Small intestine (tissue), 7 donors: ENCODE measurements at regions not wholly inside any gene's neighbourhood (a gene's known extent, or its start where the extent isn't known, plus 50 kb on each side); places are given as distances from the start of the nearest gene placed in this dataset.

Experiments
- DNase-seq, 2 donors: peaks; one replicate each; pipeline versions ENCODE4 v3.0.0 to v3.0.0-alpha.2; 2013
- FAIRE-seq: peaks from 2 replicates; lab custom pipeline; 2012; peaks lifted over from hg19 to GRCh38; lab: Jason Lieb, UNC
- H3K27ac ChIP-seq, 3 donors: one replicate each; pipeline ENCODE4 v1.5.1; 2013; ENCODE audit warnings: low read length in 2 of 3, mild to moderate bottlenecking in 2 of 3, control low read depth in 1 of 3, inconsistent platforms in 1 of 3, low read depth in 1 of 3, moderate library complexity in 1 of 3
- H3K27me3 ChIP-seq, 3 donors: one replicate each; pipeline ENCODE4 v1.6.1; 2013; ENCODE audit warnings: low read length in 3 of 3, inconsistent platforms in 1 of 3; ENCODE audit not compliant: control insufficient read depth in 3 of 3, insufficient read depth in 3 of 3
- H3K36me3 ChIP-seq, 3 donors: one replicate each; pipeline ENCODE4 v1.6.1; 2013; ENCODE audit warnings: low read length in 3 of 3, inconsistent platforms in 1 of 3, low read depth in 1 of 3, mild to moderate bottlenecking in 1 of 3, moderate library complexity in 1 of 3; ENCODE audit not compliant: control insufficient read depth in 3 of 3, insufficient read depth in 2 of 3
- H3K4me1 ChIP-seq, 3 donors: one replicate each; pipeline ENCODE4 v1.6.1; 2013; ENCODE audit warnings: low read length in 2 of 3, inconsistent platforms in 1 of 3, low read depth in 1 of 3, mild to moderate bottlenecking in 1 of 3, moderate library complexity in 1 of 3; ENCODE audit not compliant: control insufficient read depth in 3 of 3, insufficient read depth in 2 of 3
- H3K4me3 ChIP-seq, 3 donors: one replicate each; pipeline ENCODE4 v1.5.1; 2013; ENCODE audit warnings: low read length in 3 of 3, control low read depth in 1 of 3, inconsistent platforms in 1 of 3, low read depth in 1 of 3, mild to moderate bottlenecking in 1 of 3, moderate library complexity in 1 of 3
- H3K9me3 ChIP-seq, 2 donors: one replicate each; pipeline ENCODE4 v1.6.1; 2013; ENCODE audit warnings: low read depth in 1 of 2, low read length in 1 of 2; ENCODE audit not compliant: control insufficient read depth in 2 of 2, insufficient read depth in 1 of 2
- WGBS, 3 donors: extraction: QIAGEN DNeasy Blood & Tissue Kit; methylation state at CpG; one replicate each; pipeline ENCODE4 v1.1.7; 2013; 5-methylcytosine and 5-hydroxymethylcytosine counted together
- donor health status: healthy with polysubstance abuse.
- donor health status: control.
- donor health status: control.
- donor health status: Bipolar disorder and iron deficiency.
- donor health status: healthy.

- DNase-seq (no peak), FAIRE-seq (no peak)
- Histone ChIP-seq H3K4me3 (no peak overlapping the region), H3K9me3 (no peaks in the 10 kb centered on the region), H3K27ac (no peak overlapping the region), H3K36me3 (no peaks in the 10 kb centered on the region), H3K27me3 (peaks cover 0 to 53% (median 10%) of the 10 kb centered on the region in 3 donors), H3K4me1 (no peaks in the 10 kb centered on the region)
- 1 to 4% (median 3%) methylated on average over 2 of the region's 2 CpGs for WGBS, 3 donors
Observed at GRCh38 chr10:129031844-129032150, 435.2 kb upstream of the MGMT start.

GRCh38 chr10:129032372-129033313 lies 434.4 kb upstream of the MGMT start:
- Histone ChIP-seq H3K4me3 (no peak overlapping the region), H3K36me3 (no peaks in the 10 kb centered on the region), H3K27me3 (peaks cover 0 to 53% (median 10%) of the 10 kb centered on the region in 3 donors), H3K27ac (no peak overlapping the region), H3K4me1 (no peaks in the 10 kb centered on the region), H3K9me3 (no peaks in the 10 kb centered on the region)
- FAIRE-seq (no peak), DNase-seq (no peak)
- whole genome bisulfite sequencing, 3 donors = 68 to 79% (median 73%) methylated on average over 28 of the region's 28 CpGs

DNA sequence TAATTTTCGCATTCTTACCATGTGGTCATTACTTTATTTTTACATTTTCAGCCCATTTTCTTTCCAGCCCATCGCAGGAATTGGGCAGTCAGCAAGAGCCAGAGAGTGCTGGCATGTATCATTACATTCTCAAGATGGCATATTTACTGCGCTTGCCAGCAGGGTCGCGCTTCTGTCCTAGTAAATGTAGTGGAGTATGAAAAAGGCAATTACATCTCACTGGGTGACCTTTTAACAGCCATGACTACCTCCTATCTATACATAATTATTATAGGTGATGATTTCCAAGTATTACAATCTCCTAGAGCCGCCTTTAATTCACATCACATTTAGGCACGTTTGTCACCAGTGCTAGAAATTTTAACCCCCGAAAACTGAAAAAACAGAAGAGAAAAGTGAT lies 433.7 kb upstream of the MGMT start:
- H3K4me3 ChIP-seq = no peak overlapping the region
- no peak for DNase-seq
- FAIRE-seq = no peak
- H3K27me3 ChIP-seq = peaks cover 0 to 53% (median 10%) of the 10 kb centered on the region in 3 donors
- H3K9me3 ChIP-seq = no peaks in the 10 kb centered on the region
- H3K4me1 ChIP-seq = no peaks in the 10 kb centered on the region
- no peak overlapping the region for H3K27ac ChIP-seq
- WGBS, 3 donors = 66 to 80% (median 72%) methylated on average over 8 of the region's 8 CpGs
- no peaks in the 10 kb centered on the region for H3K36me3 ChIP-seq

DNA sequence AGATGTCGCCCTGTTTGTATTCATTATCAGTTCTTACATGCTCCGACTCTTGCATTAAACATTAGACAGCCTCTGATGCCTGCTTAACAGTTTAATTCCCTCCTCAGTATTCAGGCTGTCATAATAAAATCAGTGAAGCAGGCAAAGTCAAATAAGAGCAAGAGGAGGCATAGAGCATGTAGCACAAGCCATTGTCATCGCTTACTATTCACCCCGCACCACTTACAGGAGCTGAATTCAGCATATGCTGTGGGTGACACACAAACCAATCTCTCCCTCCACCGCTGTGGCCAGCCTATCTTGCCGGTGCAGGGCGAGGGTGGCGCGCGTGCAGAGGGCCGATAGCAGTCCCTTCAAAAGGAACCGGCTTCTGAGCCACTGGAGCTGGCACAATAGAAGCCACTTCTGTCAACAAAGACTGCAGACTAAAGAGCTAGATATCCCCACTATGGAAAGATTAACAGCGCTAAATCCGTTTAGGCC lies 433.2 kb upstream of the MGMT start:
- DNase-seq (no peak), FAIRE-seq (no peak)
- H3K27ac ChIP-seq = no peak overlapping the region
- H3K4me1 ChIP-seq = no peaks in the 10 kb centered on the region
- WGBS, 3 donors = 13 to 54% (median 25%) methylated on average over 14 of the region's 14 CpGs
- H3K27me3 ChIP-seq = peaks cover 0 to 50% (median 10%) of the 10 kb centered on the region in 3 donors
- no peak overlapping the region for H3K4me3 ChIP-seq
- no peaks in the 10 kb centered on the region for H3K36me3 ChIP-seq
- no peaks in the 10 kb centered on the region for H3K9me3 ChIP-seq

DNA sequence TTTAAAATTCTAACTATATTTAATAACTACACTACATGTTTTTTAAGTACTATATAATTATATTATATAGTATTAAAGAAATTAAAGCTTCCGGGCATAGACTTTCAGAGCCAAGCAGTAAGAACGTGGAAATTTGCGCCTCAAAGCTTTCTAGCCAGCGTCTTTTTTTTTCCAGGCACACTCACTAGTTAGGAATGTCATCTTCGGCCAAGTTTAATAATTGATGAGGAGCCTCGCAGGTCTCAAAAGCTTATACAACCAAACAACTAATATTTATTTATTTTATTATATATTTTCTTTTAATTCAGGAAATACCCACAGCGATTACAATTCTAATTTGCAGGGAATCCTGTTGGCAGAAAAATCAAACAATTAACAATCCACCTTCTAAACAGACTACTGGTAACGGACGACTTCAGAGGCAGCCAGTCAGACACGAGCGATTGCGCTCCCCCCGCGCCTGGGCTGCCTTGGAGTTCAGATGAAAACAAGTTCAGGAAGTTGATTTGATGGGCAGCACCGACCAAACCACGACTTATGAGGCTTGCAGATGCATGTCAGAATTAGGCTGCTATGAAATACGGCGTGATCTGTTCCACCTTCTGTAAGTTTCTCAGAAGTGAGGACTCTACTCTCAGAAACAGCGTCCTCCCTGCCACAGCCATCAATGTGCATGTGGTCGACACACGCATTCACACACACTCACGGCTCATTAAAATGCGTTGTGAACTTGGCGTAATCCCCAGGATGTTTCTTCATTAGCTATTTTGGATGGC lies 431.8 kb upstream of the MGMT start:
- DNase-seq (peak in 1 of 2 donors; percentile 30), FAIRE-seq (no peak)
- no peak overlapping the region for H3K27ac ChIP-seq
- H3K4me3 ChIP-seq = no peak overlapping the region
- H3K9me3 ChIP-seq = no peaks in the 10 kb centered on the region
- H3K27me3 ChIP-seq = peaks cover 0 to 53% (median 10%) of the 10 kb centered on the region in 3 donors
- no peaks in the 10 kb centered on the region for H3K4me1 ChIP-seq
- WGBS, 3 donors = 24 to 43% (median 36%) methylated on average over 24 of the region's 24 CpGs
- no peaks in the 10 kb centered on the region for H3K36me3 ChIP-seq

- FAIRE-seq = no peak
- no peaks in the 10 kb centered on the region for H3K9me3 ChIP-seq
- no peak overlapping the region for H3K27ac ChIP-seq
- DNase-seq = no peak
- no peak overlapping the region for H3K4me3 ChIP-seq
- H3K4me1 ChIP-seq = no peaks in the 10 kb centered on the region
- H3K36me3 ChIP-seq = no peaks in the 10 kb centered on the region
- H3K27me3 ChIP-seq = peaks cover 0 to 27% (median 6%) of the 10 kb centered on the region in 3 donors
- 50 to 61% (median 59%) methylated on average over 1 to 4 of the region's 4 CpGs for WGBS, 3 donors
Observed at GRCh38 chr10:129038522-129038921, 428.5 kb upstream of the MGMT start.

GRCh38 chr10:129039406-129040370 lies 427.4 kb upstream of the MGMT start:
- no peaks in the 10 kb centered on the region for H3K9me3 ChIP-seq
- H3K27ac ChIP-seq = no peak overlapping the region
- no peak for FAIRE-seq
- no peak for DNase-seq
- H3K4me3 ChIP-seq = no peak overlapping the region
- no peaks in the 10 kb centered on the region for H3K36me3 ChIP-seq
- peaks cover 0 to 19% (median under 1%) of the 10 kb centered on the region in 3 donors for H3K27me3 ChIP-seq
- WGBS, 3 donors = 67 to 72% (median 68%) methylated on average over 15 of the region's 15 CpGs
- no peaks in the 10 kb centered on the region for H3K4me1 ChIP-seq
